ENCODE measurements at regions not wholly inside any gene's neighbourhood (a gene's known extent, or its start where the extent isn't known, plus 50 kb on each side); places are given as distances from the start of the nearest gene placed in this dataset.

- DNase-seq (ENCODE audit: low read depth in 4 of 6, low spot score in 6 of 6) = no peak
- Histone ChIP-seq H3K27ac (ENCODE audit: low read depth, low read length) (no peak overlapping the region), H3K4me1 (ENCODE audit: control insufficient read depth, insufficient read depth, low read length) (no peaks in the 10 kb centered on the region), H3K9me3 (ENCODE audit: control insufficient read depth, insufficient read depth, low read length) (no peaks in the 10 kb centered on the region), H3K36me3 (ENCODE audit: control insufficient read depth, insufficient read depth, low read length) (no peaks in the 10 kb centered on the region), H3K27me3 (ENCODE audit: control insufficient read depth, insufficient read depth, low read length) (no peaks in the 10 kb centered on the region), H3K4me3 (ENCODE audit: low read depth, low read length) (no peak overlapping the region)
- WGBS (ENCODE audit: insufficient coverage) = no CpG with 5 or more reads among the region's 4 CpGs
Measured at GRCh38 chrY:15535784-15536511, 1011.6 kb downstream of the NLGN4Y start.

- Histone ChIP-seq H3K4me1 (ENCODE audit: control insufficient read depth, insufficient read depth, low read length) (no peaks in the 10 kb centered on the region), H3K36me3 (ENCODE audit: control insufficient read depth, insufficient read depth, low read length) (no peaks in the 10 kb centered on the region), H3K27ac (ENCODE audit: low read depth, low read length) (no peak overlapping the region), H3K4me3 (ENCODE audit: low read depth, low read length) (no peak overlapping the region), H3K9me3 (ENCODE audit: control insufficient read depth, insufficient read depth, low read length) (no peaks in the 10 kb centered on the region), H3K27me3 (ENCODE audit: control insufficient read depth, insufficient read depth, low read length) (no peaks in the 10 kb centered on the region)
- no peak for DNase-seq (ENCODE audit: low read depth in 4 of 6, low spot score in 6 of 6)
Measured at GRCh38 chrY:15540516-15540915, 1016.2 kb downstream of the NLGN4Y start.

GRCh38 chrY:15546177-15546754 lies 1021.9 kb downstream of the NLGN4Y start:
- no peak for DNase-seq (ENCODE audit: low read depth in 4 of 6, low spot score in 6 of 6)
- H3K9me3 ChIP-seq (ENCODE audit: control insufficient read depth, insufficient read depth, low read length) = no peaks in the 10 kb centered on the region
- no peak overlapping the region for H3K4me3 ChIP-seq (ENCODE audit: low read depth, low read length)
- no peak overlapping the region for H3K27ac ChIP-seq (ENCODE audit: low read depth, low read length)
- no CpG with 5 or more reads among the region's 1 CpG for WGBS (ENCODE audit: insufficient coverage)
- no peaks in the 10 kb centered on the region for H3K27me3 ChIP-seq (ENCODE audit: control insufficient read depth, insufficient read depth, low read length)
- H3K4me1 ChIP-seq (ENCODE audit: control insufficient read depth, insufficient read depth, low read length) = no peaks in the 10 kb centered on the region
- no peaks in the 10 kb centered on the region for H3K36me3 ChIP-seq (ENCODE audit: control insufficient read depth, insufficient read depth, low read length)

- no peaks in the 10 kb centered on the region for H3K27me3 ChIP-seq (ENCODE audit: control insufficient read depth, insufficient read depth, low read length)
- H3K27ac ChIP-seq (ENCODE audit: low read depth, low read length) = no peak overlapping the region
- no CpG with 5 or more reads among the region's 2 CpGs for WGBS (ENCODE audit: insufficient coverage)
- H3K9me3 ChIP-seq (ENCODE audit: control insufficient read depth, insufficient read depth, low read length) = no peaks in the 10 kb centered on the region
- H3K36me3 ChIP-seq (ENCODE audit: control insufficient read depth, insufficient read depth, low read length) = no peaks in the 10 kb centered on the region
- DNase-seq (ENCODE audit: low read depth in 4 of 6, low spot score in 6 of 6) = no peak
- no peak overlapping the region for H3K4me3 ChIP-seq (ENCODE audit: low read depth, low read length)
- no peaks in the 10 kb centered on the region for H3K4me1 ChIP-seq (ENCODE audit: control insufficient read depth, insufficient read depth, low read length)
Measured at GRCh38 chrY:15552074-15552473, 1027.7 kb downstream of the NLGN4Y start.

GRCh38 chrY:15554991-15555390 lies 1030.7 kb downstream of the NLGN4Y start:
- no peak overlapping the region for H3K27ac ChIP-seq (ENCODE audit: low read depth, low read length)
- H3K4me1 ChIP-seq (ENCODE audit: control insufficient read depth, insufficient read depth, low read length) = no peaks in the 10 kb centered on the region
- H3K4me3 ChIP-seq (ENCODE audit: low read depth, low read length) = no peak overlapping the region
- DNase-seq (ENCODE audit: low read depth in 4 of 6, low spot score in 6 of 6) = no peak
- H3K27me3 ChIP-seq (ENCODE audit: control insufficient read depth, insufficient read depth, low read length) = no peaks in the 10 kb centered on the region
- H3K36me3 ChIP-seq (ENCODE audit: control insufficient read depth, insufficient read depth, low read length) = no peaks in the 10 kb centered on the region
- no peaks in the 10 kb centered on the region for H3K9me3 ChIP-seq (ENCODE audit: control insufficient read depth, insufficient read depth, low read length)
- no CpG with 5 or more reads among the region's 1 CpG for WGBS (ENCODE audit: insufficient coverage)

GRCh38 chrY:15559169-15559568 lies 1034.8 kb downstream of the NLGN4Y start:
- no peak for DNase-seq (ENCODE audit: low read depth in 4 of 6, low spot score in 6 of 6)
- Histone ChIP-seq H3K9me3 (ENCODE audit: control insufficient read depth, insufficient read depth, low read length) (no peaks in the 10 kb centered on the region), H3K27ac (ENCODE audit: low read depth, low read length) (no peak overlapping the region), H3K27me3 (ENCODE audit: control insufficient read depth, insufficient read depth, low read length) (no peaks in the 10 kb centered on the region), H3K4me1 (ENCODE audit: control insufficient read depth, insufficient read depth, low read length) (no peaks in the 10 kb centered on the region), H3K4me3 (ENCODE audit: low read depth, low read length) (no peak overlapping the region), H3K36me3 (ENCODE audit: control insufficient read depth, insufficient read depth, low read length) (no peaks in the 10 kb centered on the region)

GRCh38 chrY:15560840-15561239 lies 1036.5 kb downstream of the NLGN4Y start:
- Histone ChIP-seq H3K9me3 (ENCODE audit: control insufficient read depth, insufficient read depth, low read length) (no peaks in the 10 kb centered on the region), H3K27ac (ENCODE audit: low read depth, low read length) (no peak overlapping the region), H3K36me3 (ENCODE audit: control insufficient read depth, insufficient read depth, low read length) (no peaks in the 10 kb centered on the region), H3K4me3 (ENCODE audit: low read depth, low read length) (no peak overlapping the region), H3K4me1 (ENCODE audit: control insufficient read depth, insufficient read depth, low read length) (no peaks in the 10 kb centered on the region), H3K27me3 (ENCODE audit: control insufficient read depth, insufficient read depth, low read length) (no peaks in the 10 kb centered on the region)
- DNase-seq (ENCODE audit: low read depth in 4 of 6, low spot score in 6 of 6) = no peak
- WGBS (ENCODE audit: insufficient coverage) = no CpG with 5 or more reads among the region's 3 CpGs

GRCh38 chrY:15561501-15562289 lies 1037.4 kb downstream of the NLGN4Y start:
- Histone ChIP-seq H3K36me3 (ENCODE audit: control insufficient read depth, insufficient read depth, low read length) (no peaks in the 10 kb centered on the region), H3K27me3 (ENCODE audit: control insufficient read depth, insufficient read depth, low read length) (no peaks in the 10 kb centered on the region), H3K4me1 (ENCODE audit: control insufficient read depth, insufficient read depth, low read length) (no peaks in the 10 kb centered on the region), H3K9me3 (ENCODE audit: control insufficient read depth, insufficient read depth, low read length) (no peaks in the 10 kb centered on the region), H3K27ac (ENCODE audit: low read depth, low read length) (no peak overlapping the region), H3K4me3 (ENCODE audit: low read depth, low read length) (no peak overlapping the region)
- no CpG with 5 or more reads among the region's 5 CpGs for WGBS (ENCODE audit: insufficient coverage)
- DNase-seq (ENCODE audit: low read depth in 4 of 6, low spot score in 6 of 6) = no peak

GRCh38 chrY:15577886-15578285 lies 1053.6 kb downstream of the NLGN4Y start:
- DNase-seq (ENCODE audit: low read depth in 4 of 6, low spot score in 6 of 6) = no peak
- no peak overlapping the region for H3K27ac ChIP-seq (ENCODE audit: low read depth, low read length)
- no peaks in the 10 kb centered on the region for H3K36me3 ChIP-seq (ENCODE audit: control insufficient read depth, insufficient read depth, low read length)
- H3K9me3 ChIP-seq (ENCODE audit: control insufficient read depth, insufficient read depth, low read length) = no peaks in the 10 kb centered on the region
- no peaks in the 10 kb centered on the region for H3K27me3 ChIP-seq (ENCODE audit: control insufficient read depth, insufficient read depth, low read length)
- no CpG with 5 or more reads among the region's 1 CpG for WGBS (ENCODE audit: insufficient coverage)
- H3K4me3 ChIP-seq (ENCODE audit: low read depth, low read length) = no peak overlapping the region
- no peaks in the 10 kb centered on the region for H3K4me1 ChIP-seq (ENCODE audit: control insufficient read depth, insufficient read depth, low read length)

GRCh38 chrY:15578761-15579160 lies 1054.4 kb downstream of the NLGN4Y start:
- Histone ChIP-seq H3K27ac (ENCODE audit: low read depth, low read length) (no peak overlapping the region), H3K9me3 (ENCODE audit: control insufficient read depth, insufficient read depth, low read length) (no peaks in the 10 kb centered on the region), H3K4me3 (ENCODE audit: low read depth, low read length) (no peak overlapping the region), H3K4me1 (ENCODE audit: control insufficient read depth, insufficient read depth, low read length) (no peaks in the 10 kb centered on the region), H3K27me3 (ENCODE audit: control insufficient read depth, insufficient read depth, low read length) (no peaks in the 10 kb centered on the region), H3K36me3 (ENCODE audit: control insufficient read depth, insufficient read depth, low read length) (no peaks in the 10 kb centered on the region)
- DNase-seq (ENCODE audit: low read depth in 4 of 6, low spot score in 6 of 6) = no peak
